ENCODE measurements at regions not wholly inside any gene's neighbourhood (a gene's known extent, or its start where the extent isn't known, plus 50 kb on each side); places are given as distances from the start of the nearest gene placed in this dataset.

GRCh38 chr15:61624950-61625349, 395.8 kb upstream of the RORA start:
- TF ChIP-seq CTCF (conservative IDR thresholded peaks at IDR 0.05; ENCODE audit: low read depth, low read length), result no peak
- no peak overlapping the region for H3K4me3 ChIP-seq (ENCODE audit: low read depth, low read length)
- DNase-seq (ENCODE audit: low read depth), result no peak

- no peak overlapping the region for H3K4me3 ChIP-seq (ENCODE audit: low read depth, low read length)
- DNase-seq (ENCODE audit: low read depth), result no peak
- TF ChIP-seq CTCF (conservative IDR thresholded peaks at IDR 0.05; ENCODE audit: low read depth, low read length), result no peak
These were observed 394.6 kb upstream of the RORA start for GRCh38 chr15:61623746-61624145.

GRCh38 chr15:61621865-61622264, 392.8 kb upstream of the RORA start:
- DNase-seq (ENCODE audit: low read depth), result no peak
- no peak overlapping the region for H3K4me3 ChIP-seq (ENCODE audit: low read depth, low read length)
- no peak for TF ChIP-seq CTCF (conservative IDR thresholded peaks at IDR 0.05; ENCODE audit: low read depth, low read length)

GRCh38 chr15:61621146-61621545, 392.0 kb upstream of the RORA start:
- peak; percentile 72 for TF ChIP-seq CTCF (conservative IDR thresholded peaks at IDR 0.05; ENCODE audit: low read depth, low read length)
- DNase-seq (ENCODE audit: low read depth), result no peak
- no peak overlapping the region for H3K4me3 ChIP-seq (ENCODE audit: low read depth, low read length)

GRCh38 chr15:61620151-61620550, 391.0 kb upstream of the RORA start:
- no peak for TF ChIP-seq CTCF (conservative IDR thresholded peaks at IDR 0.05; ENCODE audit: low read depth, low read length)
- DNase-seq (ENCODE audit: low read depth), result no peak
- H3K4me3 ChIP-seq (ENCODE audit: low read depth, low read length), result no peak overlapping the region

- no peak for TF ChIP-seq CTCF (conservative IDR thresholded peaks at IDR 0.05; ENCODE audit: low read depth, low read length)
- no peak for DNase-seq (ENCODE audit: low read depth)
- no peak overlapping the region for H3K4me3 ChIP-seq (ENCODE audit: low read depth, low read length)
These were observed 384.6 kb upstream of the RORA start for GRCh38 chr15:61613729-61614128.

- DNase-seq (ENCODE audit: low read depth), result no peak
- no peak for TF ChIP-seq CTCF (conservative IDR thresholded peaks at IDR 0.05; ENCODE audit: low read depth, low read length)
- H3K4me3 ChIP-seq (ENCODE audit: low read depth, low read length), result no peak overlapping the region
These were observed 384.0 kb upstream of the RORA start for GRCh38 chr15:61613138-61613537.

Data from epithelial cell of proximal tubule (primary cell).